ENCODE measurements at regions not wholly inside any gene's neighbourhood (a gene's known extent, or its start where the extent isn't known, plus 50 kb on each side); places are given as distances from the start of the nearest gene placed in this dataset.

DNA sequence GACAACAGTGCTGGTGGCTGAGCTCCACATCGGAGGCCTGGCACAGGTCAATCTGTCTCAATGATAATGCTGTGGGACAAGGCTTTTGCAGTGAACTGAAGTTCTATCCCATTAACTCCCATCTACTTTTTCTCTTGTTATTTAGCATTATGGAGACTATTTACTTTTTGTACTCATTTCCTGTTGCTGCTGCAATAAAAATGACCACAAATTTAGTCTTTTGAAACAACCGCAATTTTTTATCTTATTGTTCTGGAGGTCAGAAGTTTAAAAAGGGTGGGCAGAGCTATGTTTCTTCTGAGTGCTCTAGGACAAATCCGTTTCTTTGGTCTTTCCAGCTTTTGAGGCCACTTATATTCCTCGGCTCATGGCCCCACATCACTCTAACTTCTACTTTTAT is 111.0 kb upstream of the PITX2 start:
- Histone ChIP-seq H3K4ac (ENCODE audit: low read depth, low read length) (no peak overlapping the region), H4K8ac (ENCODE audit: low read depth in 2 of 2, low read length in 2 of 2) (no peak overlapping the region), H4K91ac (ENCODE audit: insufficient read depth, low read depth, low read length) (no peak overlapping the region), H3K27ac (ENCODE audit: insufficient read depth, low read length) (no peak overlapping the region), H2AK9ac (replicated peaks; ENCODE audit: low read depth, low read length, poor library complexity) (no peak overlapping the region), H2BK20ac (ENCODE audit: low read depth, low read length) (no peak overlapping the region), H3K56ac (ENCODE audit: extremely low read depth, insufficient read depth, low read length) (no peak overlapping the region), H3K9me3 (ENCODE audit: control insufficient read depth, insufficient read depth, low read length) (no peaks in the 10 kb centered on the region), H3K4me1 (ENCODE audit: control insufficient read depth, insufficient read depth, low read length) (0 out of 2 replicates have a peak, but pooled peaks cover 1% of the 10 kb centered on the region), H3K18ac (ENCODE audit: low read depth, low read length) (no peak overlapping the region), H4K5ac (ENCODE audit: low read depth, low read length) (no peak overlapping the region), H3K4me2 (ENCODE audit: low read depth, low read length) (no peak overlapping the region), H3K9ac (ENCODE audit: low read depth, low read length) (no peak overlapping the region), H3K79me1 (ENCODE audit: low read depth in 1 of 2, low read length in 2 of 2) (no peaks in the 10 kb centered on the region), H2BK120ac (ENCODE audit: low read depth, low read length) (no peak overlapping the region), H3K4me3 (ENCODE audit: insufficient read depth, low read depth, low read length) (no peak overlapping the region), H2AFZ (replicated peaks; ENCODE audit: low read length, poor library complexity) (no peak overlapping the region), H3K27me3 (ENCODE audit: control insufficient read depth, insufficient read depth, low read length) (no peaks in the 10 kb centered on the region), H3K9me1 (ENCODE audit: insufficient read depth, low read length) (no peaks in the 10 kb centered on the region), H3K14ac (replicated peaks; ENCODE audit: low read depth, low read length) (no peak overlapping the region), H2BK5ac (ENCODE audit: low read depth, low read length, poor library complexity, severe bottlenecking) (no peak overlapping the region), H3K36me3 (ENCODE audit: control insufficient read depth, insufficient read depth, low read length) (no peaks in the 10 kb centered on the region), H3K23ac (ENCODE audit: low read depth, low read length) (no peak overlapping the region), H2AK5ac (ENCODE audit: low read depth, low read length) (no peak overlapping the region), H4K20me1 (ENCODE audit: insufficient read depth, low read length) (no peaks in the 10 kb centered on the region), H2BK15ac (ENCODE audit: low read depth, low read length) (no peak overlapping the region)
- TF ChIP-seq SMC3 (IDR thresholded peaks at IDR 0.05; ENCODE audit: low read depth, low read length): no peak
- TF ChIP-seq CHD1 (IDR thresholded peaks at IDR 0.05; ENCODE audit: low read depth, low read length): no peak
- TF ChIP-seq, protein P1, sequence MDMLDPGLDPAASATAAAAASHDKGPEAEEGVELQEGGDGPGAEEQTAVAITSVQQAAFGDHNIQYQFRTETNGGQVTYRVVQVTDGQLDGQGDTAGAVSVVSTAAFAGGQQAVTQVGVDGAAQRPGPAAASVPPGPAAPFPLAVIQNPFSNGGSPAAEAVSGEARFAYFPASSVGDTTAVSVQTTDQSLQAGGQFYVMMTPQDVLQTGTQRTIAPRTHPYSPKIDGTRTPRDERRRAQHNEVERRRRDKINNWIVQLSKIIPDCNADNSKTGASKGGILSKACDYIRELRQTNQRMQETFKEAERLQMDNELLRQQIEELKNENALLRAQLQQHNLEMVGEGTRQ (IDR thresholded peaks at IDR 0.05; ENCODE audit: low read depth, low read length): no peak
- TF ChIP-seq RAD21 (IDR thresholded peaks at IDR 0.05; ENCODE audit: low read length): no peak
- TF ChIP-seq, protein P2, sequence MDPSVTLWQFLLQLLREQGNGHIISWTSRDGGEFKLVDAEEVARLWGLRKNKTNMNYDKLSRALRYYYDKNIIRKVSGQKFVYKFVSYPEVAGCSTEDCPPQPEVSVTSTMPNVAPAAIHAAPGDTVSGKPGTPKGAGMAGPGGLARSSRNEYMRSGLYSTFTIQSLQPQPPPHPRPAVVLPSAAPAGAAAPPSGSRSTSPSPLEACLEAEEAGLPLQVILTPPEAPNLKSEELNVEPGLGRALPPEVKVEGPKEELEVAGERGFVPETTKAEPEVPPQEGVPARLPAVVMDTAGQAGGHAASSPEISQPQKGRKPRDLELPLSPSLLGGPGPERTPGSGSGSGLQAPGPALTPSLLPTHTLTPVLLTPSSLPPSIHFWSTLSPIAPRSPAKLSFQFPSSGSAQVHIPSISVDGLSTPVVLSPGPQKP (IDR thresholded peaks at IDR 0.05; ENCODE audit: borderline replicate concordance, low read depth, low read length): no peak
- ChIA-PET CTCF (interaction anchor here (0.5 kb wide), 1 partner anchor 1912 kb away, joined by 4 read pairs; no protein-coding TSS in a partner anchor), POLR2A (ENCODE audit: unreplicated experiment) (no interaction called here)
- WGBS, 2 experiments (ENCODE audit: extremely low coverage in 2 of 2, insufficient read length in 1 of 2): no CpG with 5 or more reads among the region's 4 CpGs
- no TSS peak for BruUV-seq (replicated peaks)
- ATAC-seq (ENCODE audit: low read depth) (no peak), DNase-seq (no peak)
- intact Hi-C loops (cut with micrococcal nuclease) (no loop called here), in situ Hi-C loops (cut with MboI; ENCODE audit: low sequenced_read_pairs) (no loop called here), dilution Hi-C loops (cut with HindIII; ENCODE audit: low sequenced_read_pairs, unreplicated experiment) (no loop called here)

Measured in IMR-90 (cell line).